ENCODE measurements at regions not wholly inside any gene's neighbourhood (a gene's known extent, or its start where the extent isn't known, plus 50 kb on each side); places are given as distances from the start of the nearest gene placed in this dataset.

- DNase-seq (ENCODE audit: low read depth): no peak
Observed at GRCh38 chr12:88996200-88996788, 356.0 kb downstream of the DUSP6 start.

DNA sequence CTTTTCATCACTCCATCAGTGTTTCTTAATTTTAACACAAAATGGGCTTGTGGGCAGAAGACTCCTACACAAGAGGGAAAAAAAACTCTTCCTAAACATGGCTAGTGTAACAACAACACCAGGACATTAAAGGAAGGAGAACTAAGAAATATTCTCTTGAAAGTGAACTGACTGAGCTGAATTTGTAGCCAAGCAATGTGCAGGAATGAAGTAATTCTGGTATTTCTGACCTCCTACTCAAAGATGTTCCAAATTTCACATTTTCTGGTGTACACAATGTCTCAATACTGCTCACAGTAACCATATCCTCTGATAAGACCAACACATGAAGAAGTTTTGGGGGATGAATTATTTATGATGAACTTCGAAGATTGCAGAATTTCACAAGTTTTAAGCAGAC lies 357.3 kb downstream of the DUSP6 start:
- no peak for DNase-seq (ENCODE audit: low read depth)

- no peak for DNase-seq (ENCODE audit: low read depth)
Observed at GRCh38 chr12:88994537-88994936, 357.8 kb downstream of the DUSP6 start.

- DNase-seq (ENCODE audit: low read depth): peak; percentile 75
Observed at GRCh38 chr12:88993651-88994050, 358.6 kb downstream of the DUSP6 start.

DNA sequence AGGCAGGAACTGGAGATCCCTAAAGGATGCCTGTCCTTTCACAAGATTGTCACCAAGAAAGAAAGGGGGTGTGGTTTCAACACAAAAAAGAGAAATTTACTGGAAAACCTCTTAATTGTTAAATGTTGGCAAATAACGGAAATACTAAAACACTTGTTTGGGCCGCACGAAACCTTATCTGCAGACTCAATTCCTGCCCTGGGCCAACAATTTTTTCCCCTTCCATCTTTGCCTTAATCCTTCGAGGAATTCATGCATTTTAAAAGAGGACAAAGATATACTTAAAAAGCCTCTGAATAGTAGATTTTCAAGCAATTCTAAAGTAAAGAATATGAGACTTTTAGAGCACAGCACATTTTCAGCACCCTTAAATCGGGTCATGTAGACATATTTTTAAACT lies 366.2 kb downstream of the DUSP6 start:
- no peak for DNase-seq (ENCODE audit: low read depth)

GRCh38 chr12:88985631-88986030 lies 366.7 kb downstream of the DUSP6 start:
- no peak for DNase-seq (ENCODE audit: low read depth)

- DNase-seq (ENCODE audit: low read depth): no peak
Observed at GRCh38 chr12:88985011-88985410, 367.3 kb downstream of the DUSP6 start.

- DNase-seq (ENCODE audit: low read depth): no peak
Observed at GRCh38 chr12:88982694-88983093, 369.6 kb downstream of the DUSP6 start.

- DNase-seq (ENCODE audit: low read depth): no peak
Observed at GRCh38 chr12:88977115-88977514, 375.2 kb downstream of the DUSP6 start.

- no peak for DNase-seq (ENCODE audit: low read depth)
Observed at GRCh38 chr12:88973998-88974397, 378.3 kb downstream of the DUSP6 start.

- no peak for DNase-seq (ENCODE audit: low read depth)
Observed at GRCh38 chr12:88970740-88971139, 381.6 kb downstream of the DUSP6 start.

DNA sequence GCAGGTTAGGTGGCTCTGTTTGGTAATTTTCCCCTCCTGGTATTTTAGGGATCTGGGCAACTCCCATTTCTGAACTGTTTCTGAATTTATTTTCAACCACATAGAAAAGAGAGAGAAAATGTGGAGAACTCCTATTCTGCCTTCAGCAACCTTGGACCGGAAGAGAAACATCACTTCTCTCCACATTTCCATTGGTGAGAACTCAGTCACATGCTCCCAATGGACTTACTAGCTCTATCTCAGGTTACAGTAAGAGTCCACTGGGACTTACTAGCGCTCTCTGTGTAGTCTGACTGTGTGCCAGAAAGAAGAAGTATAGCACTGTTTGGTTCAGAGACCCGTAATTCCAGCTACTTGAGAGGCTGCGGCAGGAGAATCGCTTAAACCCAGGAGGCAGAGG lies 383.2 kb downstream of the DUSP6 start:
- no peak for DNase-seq (ENCODE audit: low read depth)

DNA sequence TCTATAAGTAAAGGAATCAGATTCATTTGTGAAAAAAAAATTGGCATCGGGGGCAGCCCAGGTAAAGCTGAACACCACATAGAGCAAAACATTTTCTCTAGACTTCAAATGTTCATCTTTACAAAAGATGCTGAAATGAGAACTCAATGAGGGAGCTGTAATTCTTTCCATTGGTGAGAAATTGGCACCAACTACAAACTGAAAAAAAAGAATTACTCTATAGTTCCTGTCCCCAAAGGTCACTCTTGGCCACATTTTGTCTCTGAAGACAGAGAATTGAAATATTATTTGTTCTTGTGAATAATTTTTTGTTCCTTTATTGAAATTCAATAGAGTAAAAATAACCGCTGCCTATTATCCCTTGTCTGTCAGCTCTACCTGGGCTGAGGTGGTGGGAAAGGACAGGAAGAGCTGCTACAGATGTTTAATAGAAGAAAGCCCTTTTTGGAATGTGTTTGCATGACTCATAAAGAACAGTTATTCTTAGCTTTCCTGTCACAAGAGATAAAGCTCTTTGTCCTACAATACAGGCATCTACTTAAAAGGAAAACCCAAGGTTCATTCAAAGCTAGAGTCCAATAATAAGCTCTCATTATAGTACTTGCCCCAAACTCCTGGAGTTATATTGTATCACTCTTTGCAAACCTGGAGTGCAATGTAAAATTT lies 380.1 kb upstream of the KITLG start:
- no peak for DNase-seq (ENCODE audit: low read depth)

DNA sequence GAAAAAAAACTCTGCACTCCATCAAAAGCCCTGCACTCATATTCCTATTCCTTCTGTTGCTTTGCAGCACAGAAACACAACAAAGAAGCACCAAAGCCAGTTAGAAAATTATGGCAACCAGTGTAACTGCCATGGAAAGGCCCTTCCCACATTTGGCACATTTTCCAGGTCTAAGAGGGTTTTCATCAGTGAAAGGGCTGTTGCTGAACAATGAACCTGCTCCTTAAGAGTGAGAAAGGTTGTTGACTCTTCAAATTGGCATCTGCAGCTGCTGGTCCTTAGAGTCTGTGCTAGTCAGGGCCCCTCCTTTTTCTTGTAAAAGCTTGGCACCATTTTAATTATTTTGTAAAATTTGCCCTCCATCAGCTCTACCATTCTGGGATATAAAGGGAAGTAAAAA lies 378.7 kb upstream of the KITLG start:
- DNase-seq (ENCODE audit: low read depth): no peak

DNA sequence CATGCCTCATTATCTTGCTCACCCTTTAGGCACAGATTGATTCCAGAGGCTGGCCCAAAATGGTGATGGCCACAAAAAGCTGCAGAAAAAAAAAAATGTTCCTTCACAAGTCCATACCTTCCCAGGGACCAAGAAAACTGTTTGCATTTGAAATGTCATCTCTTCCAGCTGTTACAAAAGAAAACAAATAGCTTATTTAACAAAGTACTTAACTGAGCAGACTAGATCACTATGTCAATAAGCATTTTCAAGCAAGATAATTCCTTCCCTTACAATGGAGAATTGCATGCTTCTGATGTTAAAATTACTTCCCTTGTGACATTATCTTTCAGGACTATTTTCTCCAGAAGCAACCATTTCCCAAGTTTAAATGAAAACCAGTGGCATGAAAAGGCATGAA lies 377.9 kb upstream of the KITLG start:
- no peak for DNase-seq (ENCODE audit: low read depth)

DNA sequence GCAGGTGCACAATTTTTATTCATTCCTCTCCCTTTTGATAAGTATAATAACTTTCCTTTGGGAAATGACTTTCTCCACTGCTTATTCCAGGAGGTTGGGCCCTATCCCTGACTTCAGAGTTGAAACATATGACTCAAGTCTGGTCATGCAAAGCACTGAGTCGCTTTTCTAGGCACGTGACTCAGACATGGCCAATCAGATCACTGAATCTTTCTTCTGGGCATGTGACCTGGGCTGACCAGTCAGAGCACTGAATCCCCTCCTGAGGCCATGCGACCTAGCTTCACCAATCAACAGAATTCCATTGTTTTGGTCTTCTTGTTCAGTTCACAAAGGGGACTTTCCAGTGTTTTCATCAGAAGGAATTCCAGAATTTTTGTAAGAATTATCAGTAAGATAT lies 377.1 kb upstream of the KITLG start:
- no peak for DNase-seq (ENCODE audit: low read depth)

- no peak for DNase-seq (ENCODE audit: low read depth)
Observed at GRCh38 chr12:88955531-88955930, 375.3 kb upstream of the KITLG start.

- no peak for DNase-seq (ENCODE audit: low read depth)
Observed at GRCh38 chr12:88953029-88953586, 372.8 kb upstream of the KITLG start.

GRCh38 chr12:88952562-88952942 lies 372.3 kb upstream of the KITLG start:
- DNase-seq (ENCODE audit: low read depth): no peak

DNA sequence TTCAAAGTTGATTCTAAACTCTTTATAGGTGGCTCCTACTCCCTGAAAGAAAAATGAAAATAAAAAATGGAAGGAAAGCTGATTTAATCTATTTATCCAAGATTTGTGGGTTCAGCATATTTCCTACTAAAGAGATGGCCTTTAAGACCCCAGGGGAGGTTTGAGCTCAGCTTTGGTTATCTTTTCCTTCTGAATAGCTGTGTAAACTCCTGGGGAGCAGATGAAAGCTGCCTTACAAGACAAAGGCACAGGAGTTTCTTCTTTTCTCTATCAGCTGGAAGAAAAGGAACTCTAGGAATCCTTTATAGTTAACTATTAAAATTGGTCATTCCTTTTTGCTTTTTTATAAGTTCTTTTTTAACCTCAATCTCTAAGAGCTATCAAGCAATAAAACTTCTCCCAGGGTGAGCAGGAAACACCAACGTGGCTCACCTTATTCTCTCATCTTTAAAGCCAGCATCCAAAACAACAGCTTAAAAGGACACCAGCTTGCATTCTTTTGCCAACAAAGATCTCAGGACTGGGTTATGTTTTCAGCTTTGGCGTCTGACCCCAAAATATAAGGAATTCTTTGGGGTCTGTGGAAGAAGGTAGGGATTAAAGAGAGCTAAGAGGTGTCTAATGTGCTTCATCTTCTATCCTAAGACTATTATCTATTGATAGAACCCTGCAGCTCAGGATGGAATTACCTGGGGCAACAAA lies 371.7 kb upstream of the KITLG start:
- DNase-seq (ENCODE audit: low read depth): no peak

DNA sequence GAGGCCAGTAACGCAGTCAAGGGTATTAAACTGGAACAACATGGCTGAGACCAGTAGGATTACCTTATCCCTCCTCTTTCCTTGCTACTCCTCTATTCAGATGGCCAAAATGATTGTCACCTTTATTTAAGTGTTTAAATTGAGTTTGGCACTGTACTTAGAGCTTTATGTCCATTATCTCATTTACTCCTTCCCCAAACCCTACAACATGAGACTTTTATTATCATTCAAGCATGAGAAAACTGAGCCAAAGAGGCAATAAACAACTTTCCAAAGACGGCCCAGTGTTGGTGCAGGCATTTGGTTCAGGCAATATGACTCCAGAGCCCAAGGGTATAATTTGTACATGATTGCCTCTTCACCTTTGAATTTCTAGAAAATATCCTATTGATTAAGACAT lies 370.9 kb upstream of the KITLG start:
- no peak for DNase-seq (ENCODE audit: low read depth)

DNA sequence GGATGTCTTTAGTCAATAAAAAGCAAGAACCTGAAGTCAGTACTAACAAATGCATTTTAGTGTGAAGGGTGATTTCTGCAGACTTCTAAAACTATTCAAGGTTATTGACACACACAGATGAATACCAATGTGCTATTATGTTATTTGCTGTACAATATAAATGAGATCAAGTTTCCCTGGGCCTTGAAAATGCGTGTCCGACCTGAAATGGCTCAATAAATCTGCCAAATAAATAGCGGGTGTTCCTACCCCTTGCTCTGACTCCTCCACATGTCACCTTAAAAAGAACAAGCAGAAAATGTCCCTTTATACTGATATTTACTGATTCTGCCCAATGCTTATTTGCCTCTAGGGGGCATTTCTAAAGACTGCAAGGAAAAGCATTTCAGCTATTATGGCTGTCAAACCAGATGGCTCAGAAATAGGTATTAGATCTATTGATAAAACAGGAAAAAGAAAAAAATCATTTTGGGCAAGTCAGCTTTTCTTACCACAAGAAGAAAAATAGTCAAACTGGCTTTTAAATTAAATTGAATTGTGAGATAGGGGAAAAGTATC lies 367.3 kb upstream of the KITLG start:
- no peak for DNase-seq (ENCODE audit: low read depth)

DNA sequence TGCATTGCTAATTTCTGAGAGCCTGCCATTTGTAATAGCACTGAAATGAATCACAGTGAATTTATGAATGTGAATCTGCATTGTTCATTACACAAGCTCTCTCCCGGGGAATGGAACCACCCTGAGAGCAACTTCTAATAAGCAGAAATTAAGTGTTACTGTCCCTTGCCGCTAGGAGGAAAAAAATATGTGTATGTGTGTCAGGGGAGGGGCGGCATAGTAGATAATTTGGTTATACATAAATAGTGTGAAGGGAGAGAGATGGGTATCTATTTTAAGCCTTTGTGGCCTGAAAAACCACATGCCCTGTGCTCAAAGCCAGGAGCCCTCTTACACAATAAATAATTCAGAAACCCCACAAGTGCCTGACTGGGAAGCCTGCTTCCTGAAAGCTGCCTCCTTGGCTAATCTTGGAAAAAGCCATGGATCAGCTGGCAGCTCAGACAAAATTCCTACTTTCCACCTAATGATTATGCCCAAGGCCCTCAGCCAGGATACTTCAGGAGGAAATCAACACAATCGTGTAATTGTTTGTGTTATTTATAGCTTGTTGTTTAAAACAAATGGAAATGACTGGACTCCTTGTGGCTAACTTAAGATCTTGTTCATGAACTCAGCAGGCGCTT lies 366.2 kb upstream of the KITLG start:
- DNase-seq (ENCODE audit: low read depth): peak; percentile 30
